ENCODE measurements at regions not wholly inside any gene's neighbourhood (a gene's known extent, or its start where the extent isn't known, plus 50 kb on each side); places are given as distances from the start of the nearest gene placed in this dataset.

DNA sequence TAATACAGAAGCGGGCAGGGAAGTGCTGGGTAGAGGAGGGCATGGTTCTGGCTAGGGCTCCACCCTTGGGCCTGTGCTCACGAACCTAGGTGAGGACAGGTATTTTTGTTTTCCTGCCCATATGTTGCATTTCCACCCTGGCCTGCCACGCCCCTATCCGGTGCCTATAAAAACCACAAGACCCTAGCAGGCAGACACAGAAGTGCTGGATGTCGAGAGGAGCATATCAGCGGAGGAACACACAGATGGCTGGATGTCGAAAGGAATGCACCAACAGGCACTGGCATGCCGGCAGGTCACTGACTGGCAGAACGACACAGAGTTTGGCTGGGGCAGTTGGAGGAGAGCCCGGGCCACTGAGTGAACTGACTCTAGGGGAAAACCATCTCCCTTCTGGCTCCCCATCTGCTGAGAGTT is 316.6 kb upstream of the BOD1L1 start:
- no peak for DNase-seq

DNA sequence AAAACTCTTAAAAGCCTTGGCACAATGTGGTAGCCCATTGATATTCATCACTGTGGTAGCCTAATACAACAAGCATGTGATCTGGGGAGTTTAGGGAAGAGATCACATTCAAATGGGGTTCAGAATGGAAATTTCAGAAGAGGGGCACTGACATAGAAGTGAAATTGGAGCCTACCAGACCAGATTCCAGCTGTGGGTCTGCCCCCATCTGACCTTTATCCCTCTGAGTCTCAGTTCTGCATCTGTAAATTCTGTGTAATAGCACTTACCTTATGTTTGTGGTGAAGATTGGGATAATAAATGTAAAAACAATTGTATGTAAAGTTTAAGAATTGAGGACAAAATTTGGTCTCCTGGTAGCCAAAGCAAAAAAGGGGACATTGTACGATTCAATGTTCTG is 320.4 kb upstream of the BOD1L1 start:
- no peak for DNase-seq

DNA sequence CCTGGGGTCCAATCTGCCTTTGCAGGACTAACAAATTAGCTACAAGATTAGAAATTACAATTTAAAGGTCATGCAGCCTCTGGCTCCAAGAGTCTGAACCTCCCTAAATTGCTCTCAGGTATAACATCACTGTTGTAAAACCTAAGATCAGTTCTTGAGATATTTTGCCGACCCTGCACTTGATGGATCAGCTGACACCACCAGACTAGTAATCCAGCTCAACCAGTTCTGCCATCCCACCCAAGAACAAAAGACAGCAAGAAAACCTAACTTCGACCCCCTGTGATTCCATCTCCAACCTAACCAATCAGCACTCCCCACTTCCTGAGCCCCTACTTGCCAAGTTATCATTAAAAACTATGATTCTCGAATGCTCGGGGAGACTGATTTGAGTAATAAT is 323.0 kb upstream of the BOD1L1 start:
- no peak for DNase-seq

DNA sequence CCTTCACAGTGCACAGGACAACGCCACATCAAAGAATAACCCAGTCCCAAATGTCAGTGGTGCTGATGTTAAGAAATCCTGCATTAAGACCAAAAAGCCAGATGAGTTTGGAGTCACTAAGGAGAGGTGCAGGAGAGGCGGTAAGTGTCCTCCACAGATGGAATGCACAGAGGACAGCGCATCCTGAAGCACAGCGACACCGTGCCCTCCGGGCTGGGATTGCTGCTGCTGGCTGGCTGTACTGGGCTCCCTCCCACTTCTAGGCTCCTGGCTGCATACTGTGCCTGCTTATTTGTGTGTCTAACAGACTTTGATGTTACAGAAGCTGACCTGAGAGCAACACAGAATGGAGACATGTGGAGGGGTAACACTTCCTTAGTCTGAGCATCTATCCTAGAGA is 325.6 kb upstream of the BOD1L1 start:
- DNase-seq = no peak

DNA sequence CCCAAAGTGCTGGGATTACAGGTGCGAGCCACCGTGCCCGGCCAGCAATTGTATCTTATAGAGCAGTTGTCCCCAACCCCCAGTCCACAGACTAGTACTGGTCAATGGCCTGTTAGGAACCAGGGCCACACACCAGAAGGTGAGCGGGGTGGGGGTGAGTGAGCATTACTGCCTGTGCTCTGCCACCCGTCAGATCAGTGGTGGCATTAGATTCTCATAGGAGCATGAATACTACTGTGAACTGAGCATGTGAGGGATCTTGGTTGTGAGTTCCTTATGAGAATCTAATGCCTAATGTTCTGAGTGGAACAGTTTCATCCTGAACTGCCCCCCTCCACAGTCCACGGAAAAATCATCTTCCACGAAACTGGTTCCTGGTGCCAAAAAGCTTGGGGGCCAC is 328.0 kb upstream of the BOD1L1 start:
- no peak for DNase-seq

DNA sequence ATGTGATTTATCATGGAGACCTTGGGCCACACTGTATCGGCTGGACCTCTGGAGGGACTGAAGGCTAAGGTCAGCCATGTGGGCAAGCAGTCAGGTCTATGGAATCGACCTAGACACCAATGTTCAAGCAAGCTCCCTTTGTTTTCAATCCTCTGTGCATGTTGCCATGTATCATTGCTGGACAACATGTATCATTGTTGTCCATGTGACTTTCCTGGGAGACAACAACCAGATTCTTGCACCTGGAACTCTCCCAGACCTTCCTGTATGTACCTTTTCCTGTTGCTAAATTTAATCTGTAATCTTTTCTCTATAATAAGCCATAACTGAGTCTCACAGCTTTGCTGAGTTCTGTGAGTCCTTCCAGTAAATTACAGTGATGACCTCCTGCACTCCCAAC is 329.4 kb upstream of the BOD1L1 start:
- no peak for DNase-seq

DNA sequence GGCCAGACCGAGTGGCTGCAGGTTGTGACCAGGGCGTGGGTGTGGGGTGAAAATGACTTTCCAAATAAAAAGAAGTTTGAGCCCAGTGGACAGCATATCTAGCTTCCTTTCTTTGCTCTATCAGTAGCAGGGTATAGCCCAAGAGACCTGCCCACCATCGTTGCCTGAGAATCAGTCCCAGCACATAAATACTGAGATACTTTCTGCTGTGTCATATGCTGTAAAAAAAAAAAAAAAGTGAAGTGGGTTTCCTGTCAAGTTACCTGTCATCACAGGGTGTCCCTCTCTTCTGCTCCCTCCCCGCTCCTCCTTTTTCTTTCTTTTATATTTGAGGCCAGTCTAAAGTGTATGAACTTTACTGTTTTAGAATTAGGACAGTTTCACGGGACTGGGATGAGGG is 330.3 kb upstream of the BOD1L1 start:
- DNase-seq = no peak

DNA sequence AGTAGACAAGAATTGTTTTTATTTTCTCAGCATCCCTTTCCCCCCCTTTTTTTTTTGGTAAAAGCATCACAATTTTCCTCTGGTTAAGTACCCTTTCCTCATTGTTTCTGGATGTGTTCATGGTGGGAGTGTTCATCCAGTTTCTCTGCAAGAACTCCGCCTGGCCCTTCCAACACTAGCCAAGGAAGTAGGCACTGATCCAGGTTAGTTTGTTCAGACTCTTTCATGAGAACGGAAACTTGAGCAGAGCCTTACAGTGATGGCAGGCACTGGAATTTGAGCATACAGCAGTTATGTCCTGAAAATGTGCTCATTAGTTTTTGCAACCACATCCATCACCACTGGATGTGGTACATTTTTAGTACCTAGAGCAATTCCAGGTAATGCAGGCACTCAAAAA is 336.1 kb upstream of the BOD1L1 start:
- DNase-seq = no peak

DNA sequence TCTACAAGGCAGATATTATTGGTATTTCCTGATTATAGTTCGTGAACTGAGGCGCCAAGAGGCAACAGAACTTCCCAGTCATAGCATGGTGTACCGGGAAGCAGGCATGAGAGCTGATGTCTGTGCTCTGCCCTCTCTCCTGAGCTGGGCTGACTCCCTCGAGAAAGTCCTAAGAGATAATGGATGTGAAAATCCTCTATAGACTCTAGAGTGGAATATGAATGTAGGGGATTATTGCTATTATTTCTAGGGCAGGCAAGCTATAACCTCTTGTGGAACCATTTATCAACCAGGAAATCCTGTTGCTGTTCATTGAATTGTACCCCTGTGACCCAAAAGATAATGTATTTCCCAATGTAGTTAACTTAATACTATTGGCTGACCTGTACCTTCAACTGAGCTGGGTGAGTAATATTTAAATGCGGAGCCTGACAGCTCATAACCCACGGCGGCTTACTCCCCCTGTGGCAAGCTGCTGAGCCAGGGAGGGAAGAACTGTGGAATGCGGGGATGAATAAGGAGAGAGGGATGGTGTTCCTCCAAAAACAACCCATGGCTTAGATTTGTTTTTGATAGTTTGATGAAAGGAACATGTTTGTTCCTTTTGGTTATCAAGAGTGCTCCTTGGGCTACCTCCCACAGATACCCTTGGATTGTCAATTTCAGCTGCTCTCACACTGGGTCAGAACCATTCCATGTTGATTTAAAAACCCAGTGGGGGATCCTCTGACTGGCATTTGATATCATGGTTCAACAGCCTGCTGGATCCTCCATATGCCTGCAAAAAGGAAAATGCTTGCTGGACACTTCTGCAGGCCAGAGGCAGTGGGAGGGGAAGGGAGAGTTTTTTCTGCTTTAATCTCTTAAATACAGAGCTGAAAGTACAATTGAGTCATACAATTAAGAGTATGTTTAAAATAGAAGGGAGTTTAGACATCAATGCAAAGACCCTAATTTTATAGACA is 339.0 kb upstream of the BOD1L1 start:
- no peak for DNase-seq

DNA sequence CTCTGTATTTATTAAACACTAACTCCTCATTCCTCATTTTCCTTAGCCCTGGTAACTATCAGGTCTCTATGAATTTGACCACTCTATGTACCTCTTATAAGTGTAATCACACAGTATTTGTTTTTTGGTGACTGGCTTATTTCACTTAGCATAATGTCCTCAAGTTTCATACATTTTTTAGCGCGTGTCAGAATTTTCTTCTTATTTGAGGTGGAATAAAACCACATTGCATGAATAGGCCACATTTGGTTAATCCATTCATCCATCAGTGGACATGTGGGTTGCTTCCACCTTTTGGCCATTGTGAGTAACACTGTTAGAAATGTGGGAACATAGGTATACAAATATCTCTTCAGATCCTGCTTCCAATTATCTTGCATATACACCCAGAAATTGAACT is 341.2 kb upstream of the BOD1L1 start:
- no peak for DNase-seq

DNA sequence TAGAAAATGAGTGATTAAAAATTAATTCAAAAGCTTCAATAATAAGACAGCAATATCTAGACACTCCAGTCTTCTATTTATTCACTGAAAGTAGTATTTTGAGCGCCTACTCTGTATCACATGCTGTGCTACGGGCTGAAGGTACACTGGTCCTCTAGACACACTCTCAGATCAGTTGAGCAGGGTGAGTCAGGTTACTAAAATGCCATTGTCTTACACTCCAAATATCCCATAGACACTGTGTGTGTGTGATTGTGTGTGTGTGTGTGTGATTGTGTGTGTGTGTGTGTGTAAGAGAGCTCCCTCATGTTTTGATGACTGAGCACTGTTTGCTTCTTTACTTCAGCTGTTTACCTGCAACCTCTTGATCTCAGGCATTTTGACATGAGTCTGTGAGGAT is 342.8 kb upstream of the BOD1L1 start:
- DNase-seq = no peak

DNA sequence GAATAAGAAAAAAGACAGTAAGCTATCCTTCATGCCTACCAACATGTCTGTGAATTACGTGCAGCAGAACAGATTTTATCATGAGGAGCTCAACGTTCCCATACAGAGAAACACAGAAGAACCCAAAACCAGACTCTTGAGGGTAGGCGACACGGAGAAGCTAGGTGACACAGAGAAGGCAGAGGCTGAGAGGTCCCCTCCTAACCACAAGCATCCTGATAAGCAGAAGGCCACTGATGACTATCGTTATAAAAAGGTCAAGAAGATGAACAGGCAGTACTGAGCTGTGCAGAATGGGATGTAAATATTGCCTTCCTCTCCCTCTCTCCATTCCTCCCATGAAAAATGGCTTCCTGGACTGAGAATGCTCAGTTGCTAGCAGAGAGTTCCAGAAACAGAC is 350.2 kb upstream of the BOD1L1 start:
- no peak for DNase-seq

DNA sequence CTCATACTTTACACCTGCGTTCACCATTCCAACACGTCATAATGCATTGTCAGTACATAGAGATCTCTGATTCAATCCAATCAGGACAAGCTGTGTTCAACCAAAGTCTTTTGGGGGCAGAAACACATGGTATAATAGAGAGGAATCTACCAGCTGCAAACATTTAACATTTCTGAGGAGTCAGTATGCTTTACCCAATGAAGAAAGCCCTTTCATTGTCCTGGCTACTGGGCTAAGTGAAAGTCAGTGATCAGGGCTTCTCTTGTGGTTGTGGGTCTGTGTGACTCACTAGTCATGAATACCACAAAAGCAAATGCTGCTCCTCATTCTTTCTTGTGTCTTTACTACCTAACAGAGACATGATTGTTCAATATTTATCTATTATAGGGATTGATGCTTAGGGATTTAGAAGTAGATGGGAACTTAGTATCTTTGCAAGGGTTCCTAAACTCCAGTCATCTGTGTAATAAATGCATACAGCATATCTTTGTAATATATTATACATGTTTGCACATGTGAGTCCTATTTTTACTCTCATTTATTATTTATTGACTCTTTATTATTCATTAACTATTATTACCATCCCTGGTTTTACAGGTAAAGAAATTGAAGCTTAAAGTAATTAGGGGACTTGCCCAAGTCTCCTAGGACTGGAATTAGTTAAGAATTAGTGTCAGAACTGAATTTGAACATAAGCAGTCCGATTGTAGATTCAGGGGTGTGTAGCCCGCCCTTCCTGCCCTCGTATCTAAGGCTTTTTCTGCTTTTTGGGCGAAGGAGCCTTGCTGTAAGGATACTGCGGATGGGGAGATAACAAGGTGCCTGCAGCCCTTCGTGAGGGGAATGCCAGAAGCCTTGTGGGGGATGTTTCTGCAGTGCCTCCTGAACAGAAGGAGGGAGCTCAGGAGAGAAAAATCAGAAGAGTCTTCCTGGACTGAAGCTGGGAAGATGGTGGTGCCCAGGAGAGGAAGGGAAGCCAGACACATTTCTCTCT is 353.1 kb upstream of the BOD1L1 start:
- no peak for DNase-seq

DNA sequence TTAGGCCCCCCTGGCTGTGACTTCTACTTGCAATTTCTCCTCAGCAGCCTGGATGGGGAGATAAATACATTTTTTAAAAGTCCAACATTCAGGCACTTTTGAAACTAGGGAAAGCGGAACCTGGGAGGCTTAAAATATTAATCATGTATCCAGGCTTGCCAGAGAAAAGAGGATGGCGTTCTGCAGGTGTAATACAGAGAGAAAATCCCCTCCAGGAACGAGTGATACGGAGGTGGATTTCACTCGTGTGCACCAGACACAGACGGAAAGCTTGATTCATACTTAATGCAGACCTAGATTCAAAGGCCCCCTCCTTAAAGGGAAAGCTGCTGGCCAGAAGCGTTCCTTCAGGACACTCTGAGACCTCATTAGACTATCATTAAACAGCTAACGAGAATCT is 354.0 kb upstream of the BOD1L1 start:
- DNase-seq = no peak

DNA sequence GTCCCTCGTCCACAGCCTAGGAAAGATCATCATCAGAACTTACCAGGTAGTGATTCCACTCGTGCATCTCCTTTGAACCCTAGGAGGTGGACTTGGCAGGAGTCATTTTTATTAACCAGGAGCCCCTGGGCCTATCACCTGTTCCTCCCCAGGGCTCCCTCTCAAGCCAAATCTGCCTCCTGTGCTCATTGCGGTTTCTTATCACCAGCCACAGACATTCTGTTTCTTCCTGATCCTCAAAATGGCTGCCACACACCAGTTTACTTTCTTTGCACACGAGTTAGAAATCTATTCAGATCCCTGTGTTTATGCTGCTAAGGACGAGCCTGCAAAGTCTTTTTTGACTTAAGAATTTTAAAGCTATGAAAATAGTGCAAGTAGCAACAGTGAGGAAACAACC is 354.5 kb upstream of the BOD1L1 start:
- DNase-seq = no peak

DNA sequence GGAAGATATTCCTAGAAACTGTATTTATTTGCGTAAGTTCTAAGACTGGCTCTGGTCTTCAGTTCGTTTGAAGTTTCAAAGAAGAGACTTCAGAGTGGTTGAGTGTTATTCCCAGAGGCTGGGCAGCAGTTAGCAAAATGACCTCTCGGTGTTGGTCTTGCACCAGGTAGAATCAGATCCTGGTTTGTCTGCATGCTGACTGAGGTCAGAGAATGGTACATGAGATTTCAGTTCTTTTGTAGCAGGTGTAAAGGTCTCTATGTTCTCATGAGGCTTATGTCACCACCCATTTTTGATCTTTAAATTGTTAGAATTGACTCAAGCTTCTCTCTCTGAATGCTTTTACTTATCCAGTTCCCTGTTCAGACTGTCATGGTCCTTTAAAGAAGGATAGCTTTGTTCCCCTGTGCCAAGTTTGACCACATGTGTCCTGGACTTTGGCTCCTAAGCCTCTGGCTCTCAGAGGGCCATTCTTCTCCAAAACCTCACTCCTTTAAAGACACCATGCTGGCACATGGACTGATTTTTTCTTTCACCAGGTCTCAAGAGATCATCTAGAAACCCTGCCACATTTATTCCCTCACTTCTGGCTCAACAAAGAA is 355.8 kb upstream of the BOD1L1 start:
- DNase-seq = no peak

DNA sequence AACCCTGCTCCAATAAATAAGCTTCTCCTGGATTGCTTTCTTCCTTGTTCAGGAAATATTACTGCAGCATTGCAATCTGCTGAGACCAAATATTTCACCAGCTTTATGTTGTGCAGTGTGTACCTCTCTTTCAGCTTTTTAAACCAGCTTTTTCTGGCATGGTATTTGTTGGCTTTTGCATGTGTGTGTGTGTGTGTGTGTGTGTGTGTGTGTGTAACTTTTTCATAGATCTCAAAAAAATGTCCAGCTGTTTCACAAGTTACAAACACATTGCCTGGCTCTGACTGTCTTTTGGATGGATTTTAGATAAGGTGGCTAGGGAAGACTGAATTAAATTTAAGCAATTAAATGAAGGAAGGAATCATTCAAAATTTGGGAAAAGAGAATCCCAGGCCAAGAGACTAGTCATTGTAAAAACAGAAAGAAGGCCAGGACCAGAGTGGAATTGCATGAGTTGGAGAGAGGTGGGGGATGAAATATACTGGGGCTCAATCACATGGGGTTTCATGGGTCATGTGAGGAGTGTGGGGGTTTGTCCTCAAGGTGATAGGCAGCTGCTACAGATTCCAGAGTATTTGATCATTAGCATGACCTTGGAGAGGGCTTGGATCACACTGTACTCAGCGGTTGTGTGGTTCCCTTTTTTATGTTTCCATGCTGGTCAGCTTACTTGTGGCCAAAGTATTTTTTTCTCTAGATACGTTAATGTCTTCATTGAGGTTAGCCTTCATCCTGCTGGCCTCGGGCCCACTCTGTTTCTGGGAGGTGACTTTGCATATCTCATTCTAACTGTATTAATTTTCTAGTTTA is 357.7 kb upstream of the BOD1L1 start:
- no peak for DNase-seq

DNA sequence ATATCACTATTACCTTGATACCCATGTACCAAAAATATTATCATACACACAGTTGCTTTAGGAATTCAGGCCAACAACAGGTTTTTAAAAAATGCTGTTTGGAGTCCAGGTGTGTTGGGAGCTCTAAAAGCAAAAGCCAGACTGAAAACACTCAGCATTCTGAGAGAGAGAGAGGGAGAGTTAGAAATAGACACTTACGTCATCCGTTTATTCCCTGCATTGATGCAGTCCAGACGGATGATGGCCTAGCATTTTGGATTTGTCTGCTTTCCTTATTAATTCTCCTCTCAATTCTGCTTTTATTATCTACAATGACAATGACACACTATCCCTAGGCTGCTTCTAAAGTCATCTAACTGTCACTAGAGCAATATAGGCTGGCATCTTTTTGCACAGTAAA is 358.3 kb upstream of the BOD1L1 start:
- no peak for DNase-seq

DNA sequence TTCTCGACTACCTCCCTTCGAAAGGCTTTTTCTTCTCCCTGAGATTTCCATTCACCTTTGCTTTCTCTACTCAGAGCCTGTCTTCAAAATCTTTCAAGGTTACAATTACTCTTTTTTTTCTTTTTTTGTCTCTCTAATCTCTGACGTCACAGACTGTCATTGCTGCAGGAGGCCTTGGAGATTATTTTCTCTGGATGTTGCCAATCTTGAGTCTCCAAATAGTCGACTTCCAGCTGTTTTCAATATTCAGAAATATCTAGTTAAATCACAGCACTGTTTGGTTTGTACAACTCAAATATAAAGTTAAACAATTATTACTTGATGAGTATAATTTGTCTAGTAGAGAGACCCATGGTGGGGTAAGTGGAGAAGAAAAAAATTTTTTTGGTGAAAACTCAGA is 359.0 kb upstream of the BOD1L1 start:
- no peak for DNase-seq

DNA sequence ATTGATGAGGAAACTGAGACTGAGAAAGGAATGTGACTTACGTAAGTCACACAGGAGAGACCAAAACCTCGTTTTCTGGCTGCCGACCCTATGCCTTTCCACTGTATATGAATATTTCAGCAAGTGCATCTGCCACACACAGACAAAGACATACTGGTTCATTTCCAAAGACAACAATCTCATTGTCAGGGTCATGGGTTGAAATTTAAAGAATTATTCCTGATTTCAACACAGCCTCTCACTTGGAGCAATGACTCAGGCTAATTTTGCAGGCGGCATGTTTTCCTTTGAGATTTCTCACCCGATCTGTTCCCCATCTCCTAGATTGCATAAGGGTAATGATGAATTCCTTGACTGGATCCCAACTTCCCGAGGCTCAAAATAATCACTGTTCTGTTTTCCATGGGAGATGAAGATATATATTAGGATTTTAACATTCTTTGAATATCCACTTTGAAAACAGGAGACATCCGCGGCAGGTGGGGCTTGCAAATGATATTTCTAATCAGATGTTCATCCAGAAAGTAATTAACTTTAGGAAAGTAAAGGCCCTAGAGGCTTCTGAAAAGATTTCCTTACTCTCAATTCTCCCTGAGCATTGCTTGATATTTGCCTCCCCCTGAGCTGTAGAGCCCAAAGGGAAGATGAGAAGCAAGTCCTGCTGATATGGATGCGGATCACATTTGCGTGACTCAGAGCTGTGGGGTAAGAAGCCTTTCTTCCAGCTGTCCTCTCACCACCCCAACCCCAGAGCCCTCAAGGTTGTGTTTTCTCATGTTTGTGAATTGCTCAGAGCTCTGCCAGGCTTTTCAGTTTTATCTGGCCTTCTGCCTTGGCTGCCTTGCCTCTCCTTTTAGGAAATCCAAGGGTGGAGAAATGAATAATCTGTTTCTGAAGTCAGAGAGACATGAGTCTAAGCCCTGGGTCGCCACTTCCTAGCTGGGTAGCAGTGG is 361.1 kb upstream of the BOD1L1 start:
- DNase-seq = no peak

DNA sequence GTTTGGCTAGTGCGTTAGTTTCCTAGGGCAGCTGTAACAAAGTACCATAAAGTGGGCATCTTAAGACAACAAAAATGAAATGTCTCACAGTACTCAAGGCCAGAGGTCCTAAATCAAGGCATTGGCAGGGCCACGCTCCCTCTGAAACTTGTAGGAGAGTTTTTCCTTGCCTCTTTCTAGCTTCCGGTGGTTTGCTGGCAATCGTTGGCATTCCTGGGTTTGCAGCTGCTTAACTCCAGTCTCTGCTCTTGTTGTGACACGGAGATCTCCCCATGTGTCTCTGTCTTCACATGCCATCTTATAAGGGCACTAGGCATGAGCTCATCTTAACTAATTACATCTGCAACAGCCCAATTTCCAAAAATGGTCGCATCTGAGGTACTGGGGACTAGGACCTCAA is 362.0 kb upstream of the BOD1L1 start:
- DNase-seq = no peak

Data from NCI-H187 treated with DMSO at 0.1 percent for 48 hours (cell line).